HUDEP-2 (cell line): ENCODE measurements at regions not wholly inside any gene's neighbourhood (a gene's known extent, or its start where the extent isn't known, plus 50 kb on each side); places are given as distances from the start of the nearest gene placed in this dataset.

Source experiments
- DNase-seq, 76 experiments: peaks; one replicate each; lab custom pipeline; 2025; ENCODE audit not compliant: unreplicated experiment in 76 of 76; lab: John Stamatoyannopoulos, UW

DNA sequence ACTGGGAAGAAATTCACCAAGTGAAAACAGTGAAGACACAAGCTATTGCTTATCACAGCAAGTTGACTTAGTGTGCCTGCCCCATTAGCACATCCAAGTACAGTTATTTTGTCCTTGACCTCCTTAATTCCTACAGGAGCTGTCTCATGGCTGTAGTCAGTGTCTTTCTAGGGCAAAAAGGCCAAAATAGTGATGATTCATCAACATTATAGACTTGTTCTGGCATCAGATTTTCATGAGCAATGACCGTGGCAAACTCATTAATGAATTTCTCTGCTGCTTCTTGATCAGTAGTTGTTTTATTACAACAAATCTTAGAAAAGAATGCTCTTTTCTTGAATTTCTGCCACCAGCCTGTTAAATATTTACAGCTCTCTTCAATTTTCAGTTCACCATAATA lies 1169.3 kb upstream of the DDX18 start:
- DNase-seq, result no peak

GRCh38 chr2:116668691-116669090 lies 1145.8 kb upstream of the DDX18 start:
- no peak for DNase-seq

GRCh38 chr2:116669782-116670181 lies 1144.7 kb upstream of the DDX18 start:
- DNase-seq, result no peak

DNA sequence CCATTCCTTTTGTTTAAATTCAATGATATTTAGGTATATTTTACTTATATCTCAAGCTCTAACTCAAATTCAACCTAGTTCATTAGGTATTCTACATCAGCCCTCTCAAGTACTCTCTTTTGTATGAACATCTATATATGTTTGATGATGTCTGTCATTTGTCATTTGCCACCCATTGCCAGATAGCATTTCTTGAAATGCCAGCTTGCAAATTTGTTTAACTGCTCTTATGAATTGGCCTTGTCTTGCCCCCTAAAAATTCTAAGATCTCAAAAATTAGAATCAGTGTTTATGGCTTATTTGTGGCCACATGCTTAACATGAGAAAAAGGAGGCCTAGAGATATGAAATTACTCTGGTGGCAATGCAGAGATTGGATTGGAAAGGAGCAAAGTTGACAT lies 1140.3 kb upstream of the DDX18 start:
- no peak for DNase-seq

DNA sequence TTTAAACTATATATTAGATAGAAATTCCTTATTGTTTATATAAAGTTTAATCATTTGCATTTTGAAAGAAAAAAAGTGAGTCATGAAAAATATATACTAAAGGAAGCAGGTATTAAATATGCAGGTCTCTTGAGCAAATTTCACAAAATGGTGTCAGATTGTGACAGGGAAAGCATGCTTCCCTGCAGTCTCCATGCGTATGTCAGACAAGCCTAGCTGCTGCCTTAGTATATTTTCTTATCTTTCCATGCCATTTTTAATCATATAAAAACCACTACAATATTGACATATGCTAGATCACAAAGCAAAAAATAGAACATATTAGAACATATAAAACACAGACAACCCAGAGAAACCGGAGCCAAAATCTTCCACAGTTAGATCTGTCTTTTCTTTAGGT lies 1137.7 kb upstream of the DDX18 start:
- DNase-seq, result no peak

- DNase-seq, result no peak
Observed at GRCh38 chr2:116680256-116680936, 1134.1 kb upstream of the DDX18 start.

GRCh38 chr2:116687371-116687770 lies 1127.1 kb upstream of the DDX18 start:
- DNase-seq, result no peak

DNA sequence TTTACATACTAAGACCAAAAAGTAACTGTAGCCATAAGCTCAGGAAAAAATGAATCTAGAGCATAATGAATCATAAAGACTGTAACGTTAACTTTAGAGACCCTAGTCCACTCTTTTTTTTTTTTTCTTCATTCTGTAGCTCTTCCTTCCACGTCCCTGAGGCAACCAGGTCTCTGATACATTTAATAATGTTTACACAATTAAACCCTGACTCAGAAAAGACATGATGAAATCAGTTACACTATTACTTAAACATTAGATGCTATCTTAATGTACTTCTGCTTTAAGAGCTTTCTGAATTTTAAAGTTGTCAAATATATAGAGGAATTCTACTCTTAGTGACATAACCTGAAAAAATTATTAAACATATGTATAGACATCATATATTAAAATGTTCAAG lies 1121.5 kb upstream of the DDX18 start:
- no peak for DNase-seq

- peak in 1 of 76 experiments; percentile 6 for DNase-seq
Observed at GRCh38 chr2:116696223-116696622, 1118.3 kb upstream of the DDX18 start.

GRCh38 chr2:116696903-116697302 lies 1117.6 kb upstream of the DDX18 start:
- no peak for DNase-seq

- no peak for DNase-seq
Observed at GRCh38 chr2:116706396-116706795, 1108.1 kb upstream of the DDX18 start.

GRCh38 chr2:116716038-116716437 lies 1098.5 kb upstream of the DDX18 start:
- no peak for DNase-seq

GRCh38 chr2:116716444-116716843 lies 1098.0 kb upstream of the DDX18 start:
- DNase-seq, result no peak

GRCh38 chr2:116717832-116718231 lies 1096.7 kb upstream of the DDX18 start:
- DNase-seq, result peak in 1 of 76 experiments; percentile 9

GRCh38 chr2:116718451-116718850 lies 1096.0 kb upstream of the DDX18 start:
- no peak for DNase-seq

DNA sequence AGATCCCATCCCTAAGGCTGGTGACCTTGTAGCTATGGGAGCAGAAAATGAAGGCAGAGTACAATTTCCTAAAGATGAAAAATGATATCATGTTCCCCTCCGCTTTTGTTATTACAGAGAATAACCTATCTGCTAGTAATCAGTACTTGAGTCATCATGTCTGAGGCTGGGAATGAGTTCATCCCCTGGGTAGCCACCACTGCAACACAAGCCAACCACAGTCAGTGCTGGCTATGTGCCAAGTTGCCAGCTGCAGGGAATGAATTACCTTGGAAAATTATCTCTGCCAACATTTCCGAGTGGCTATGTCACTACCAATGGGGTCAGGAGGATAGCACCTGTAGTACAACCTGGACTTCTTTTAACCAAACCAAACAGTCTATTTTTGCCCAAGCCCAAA lies 1094.7 kb upstream of the DDX18 start:
- DNase-seq, result peak in 7 of 76 experiments; percentile 3 to 28 (median 13)

DNA sequence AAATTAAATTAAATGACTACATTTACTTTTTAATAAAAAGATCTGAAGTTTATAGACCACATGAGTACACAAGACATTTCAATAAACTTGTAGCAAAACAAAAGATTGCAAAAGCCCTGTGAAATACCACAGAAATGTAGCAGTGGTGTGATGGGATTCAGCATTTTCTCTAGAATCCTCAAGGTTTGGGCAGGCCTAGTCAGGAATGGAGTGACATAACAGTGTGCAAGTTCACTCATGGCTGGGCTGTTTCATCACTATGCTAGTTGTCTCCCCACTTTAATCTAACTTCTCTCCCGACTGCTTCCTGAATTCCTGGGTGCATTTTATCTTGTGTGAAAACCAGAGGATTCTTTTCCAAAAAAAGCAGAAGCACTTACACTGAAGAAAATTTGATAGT lies 1089.9 kb upstream of the DDX18 start:
- DNase-seq, result no peak

GRCh38 chr2:116732322-116732721 lies 1082.2 kb upstream of the DDX18 start:
- DNase-seq, result no peak

DNA sequence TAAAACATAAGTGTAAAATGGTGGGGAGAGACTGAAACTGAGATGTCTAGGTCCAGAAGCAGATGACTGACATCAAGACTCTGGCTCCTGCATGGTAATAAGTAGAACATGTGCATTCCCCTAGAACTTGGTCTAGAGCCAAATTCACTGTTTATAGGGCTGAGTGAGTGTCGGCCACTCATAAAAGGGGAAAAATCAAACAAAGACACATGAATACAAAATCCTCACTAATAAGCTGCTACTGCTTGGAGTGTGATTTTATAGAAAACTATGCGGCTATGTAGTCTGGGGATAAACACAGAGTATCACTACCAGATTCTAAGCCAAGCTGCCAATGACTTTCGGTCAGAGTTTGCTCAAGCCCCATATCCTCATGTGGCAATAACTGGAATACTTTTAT lies 1080.8 kb upstream of the DDX18 start:
- no peak for DNase-seq

GRCh38 chr2:116737951-116738350 lies 1076.5 kb upstream of the DDX18 start:
- DNase-seq, result no peak

- DNase-seq, result peak in 1 of 76 experiments; percentile 9
Observed at GRCh38 chr2:116747103-116747502, 1067.4 kb upstream of the DDX18 start.

GRCh38 chr2:116749994-116750393 lies 1064.5 kb upstream of the DDX18 start:
- DNase-seq, result no peak
